ENCODE measurements at regions not wholly inside any gene's neighbourhood (a gene's known extent, or its start where the extent isn't known, plus 50 kb on each side); places are given as distances from the start of the nearest gene placed in this dataset.

DNA sequence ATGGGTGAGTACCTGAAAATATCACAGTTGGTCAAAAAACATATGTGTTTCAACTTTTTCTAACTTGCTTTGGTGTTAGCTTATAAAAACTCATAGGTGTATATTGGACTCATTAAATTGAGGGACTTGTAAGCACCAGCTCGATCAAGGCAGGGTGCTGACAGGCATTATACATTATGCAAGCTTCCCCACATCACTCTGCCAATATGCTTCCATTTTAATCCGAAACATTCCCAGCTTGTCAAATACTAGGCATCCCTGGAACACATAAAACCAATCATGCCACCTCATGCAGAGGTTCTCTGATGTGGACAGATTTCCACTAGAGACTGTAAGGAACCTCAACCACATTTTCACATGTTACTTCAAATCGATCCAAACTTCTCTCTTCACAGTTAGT is 187.3 kb upstream of the NT5E start:
- TF ChIP-seq, protein P1, sequence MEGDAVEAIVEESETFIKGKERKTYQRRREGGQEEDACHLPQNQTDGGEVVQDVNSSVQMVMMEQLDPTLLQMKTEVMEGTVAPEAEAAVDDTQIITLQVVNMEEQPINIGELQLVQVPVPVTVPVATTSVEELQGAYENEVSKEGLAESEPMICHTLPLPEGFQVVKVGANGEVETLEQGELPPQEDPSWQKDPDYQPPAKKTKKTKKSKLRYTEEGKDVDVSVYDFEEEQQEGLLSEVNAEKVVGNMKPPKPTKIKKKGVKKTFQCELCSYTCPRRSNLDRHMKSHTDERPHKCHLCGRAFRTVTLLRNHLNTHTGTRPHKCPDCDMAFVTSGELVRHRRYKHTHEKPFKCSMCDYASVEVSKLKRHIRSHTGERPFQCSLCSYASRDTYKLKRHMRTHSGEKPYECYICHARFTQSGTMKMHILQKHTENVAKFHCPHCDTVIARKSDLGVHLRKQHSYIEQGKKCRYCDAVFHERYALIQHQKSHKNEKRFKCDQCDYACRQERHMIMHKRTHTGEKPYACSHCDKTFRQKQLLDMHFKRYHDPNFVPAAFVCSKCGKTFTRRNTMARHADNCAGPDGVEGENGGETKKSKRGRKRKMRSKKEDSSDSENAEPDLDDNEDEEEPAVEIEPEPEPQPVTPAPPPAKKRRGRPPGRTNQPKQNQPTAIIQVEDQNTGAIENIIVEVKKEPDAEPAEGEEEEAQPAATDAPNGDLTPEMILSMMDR (IDR thresholded peaks at IDR 0.05; ENCODE audit: low read depth, low read length, poor library complexity, severe bottlenecking), result no peak
- no peak for TF ChIP-seq EZH2phosphoT487 (IDR thresholded peaks at IDR 0.05; ENCODE audit: borderline replicate concordance, low read length)

Data from DOHH2 (cell line).